Stimulated activated CD4-positive, alpha-beta T cell treated with anti-CD3 and anti-CD28 coated beads, Interleukin-4, amount 100 ng/mL, for 48 hours (primary cell): ENCODE measurements at regions not wholly inside any gene's neighbourhood (a gene's known extent, or its start where the extent isn't known, plus 50 kb on each side); places are given as distances from the start of the nearest gene placed in this dataset.

Source experiments
- DNase-seq, 2 donors: peaks; one replicate each; pipeline ENCODE4 v3.0.0-alpha.2; 2020; ENCODE audit warnings: low read depth in 2 of 2

DNA sequence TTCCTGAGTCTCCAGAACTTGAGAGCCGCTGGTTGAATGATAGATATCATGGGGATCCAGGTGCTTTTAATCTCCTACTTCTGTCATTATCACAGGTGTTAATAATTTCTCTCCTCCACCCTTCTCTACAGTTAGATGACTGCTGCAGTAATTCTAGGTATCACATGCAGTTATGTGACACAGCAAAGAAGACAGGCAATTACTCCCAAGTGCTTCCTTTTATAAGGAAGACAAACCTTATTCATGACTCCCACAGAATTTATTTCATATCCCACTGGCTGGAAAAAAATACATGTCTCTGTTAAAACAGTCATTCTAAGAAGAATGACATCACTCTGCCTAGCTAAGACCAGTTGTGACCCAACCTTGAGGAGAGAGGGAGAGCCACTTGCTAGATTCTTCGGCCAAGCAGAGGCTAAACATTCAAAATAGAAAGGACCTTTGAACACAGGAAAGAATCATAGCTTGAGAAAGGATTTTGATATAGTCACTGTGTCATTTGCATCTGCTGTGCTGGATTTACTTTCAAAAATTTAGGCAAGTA lies 500.6 kb downstream of the SI start:
- DNase-seq: no peak

DNA sequence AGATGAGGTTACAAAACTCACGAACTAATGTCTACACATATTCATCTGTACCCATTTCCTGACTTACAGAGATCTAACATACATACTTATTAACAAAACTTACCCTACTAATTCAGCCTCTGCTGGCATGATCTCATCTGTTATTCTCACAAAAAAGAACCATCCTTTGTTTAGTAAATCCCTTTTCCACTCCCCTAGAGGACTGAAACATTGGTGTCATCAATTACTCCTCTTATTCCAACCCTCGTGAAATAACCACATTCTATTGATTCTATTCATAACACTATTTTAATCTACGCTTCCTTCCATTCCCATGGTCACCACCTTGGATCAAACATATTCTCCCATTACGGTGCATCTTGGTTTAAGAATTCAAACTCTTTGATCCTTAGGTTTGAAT lies 505.9 kb downstream of the SI start:
- DNase-seq: no peak

DNA sequence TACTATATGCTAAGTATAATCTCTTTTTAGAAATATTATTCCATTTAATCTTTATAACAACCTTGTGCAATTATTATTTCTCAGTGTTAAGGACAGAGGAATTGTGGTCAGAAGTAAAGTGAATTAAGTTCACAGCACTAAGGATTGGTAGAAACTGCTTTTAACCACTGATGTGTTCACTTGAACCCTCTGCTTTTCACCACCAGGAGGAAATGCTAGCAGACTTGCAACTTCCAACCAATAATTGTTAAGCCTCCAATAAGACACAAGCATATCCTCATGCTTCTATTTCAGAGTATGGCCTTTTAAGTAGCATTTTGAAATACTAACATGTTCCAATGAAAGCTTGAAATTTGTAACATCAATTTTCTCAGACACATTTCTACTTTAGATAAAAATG lies 527.4 kb downstream of the SI start:
- DNase-seq: no peak

DNA sequence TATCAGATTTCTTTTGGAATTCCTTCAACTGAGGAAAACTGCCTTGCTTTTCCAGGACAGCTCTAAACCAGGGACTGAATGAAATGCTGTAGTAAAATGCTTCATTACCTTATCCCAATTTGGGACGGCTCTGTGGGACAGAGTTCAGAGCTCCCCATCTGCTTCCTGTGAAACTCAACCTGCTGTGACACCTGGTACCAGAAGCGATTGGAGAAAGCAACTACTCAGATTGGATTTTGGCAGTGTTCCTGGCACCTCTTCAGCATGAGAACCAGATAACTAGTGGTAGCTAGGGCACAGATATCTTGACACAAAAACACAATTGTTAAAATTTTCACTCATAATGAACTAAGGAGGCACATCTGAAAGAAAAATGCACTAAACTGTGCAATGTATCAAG lies 539.1 kb downstream of the SI start:
- no peak for DNase-seq

DNA sequence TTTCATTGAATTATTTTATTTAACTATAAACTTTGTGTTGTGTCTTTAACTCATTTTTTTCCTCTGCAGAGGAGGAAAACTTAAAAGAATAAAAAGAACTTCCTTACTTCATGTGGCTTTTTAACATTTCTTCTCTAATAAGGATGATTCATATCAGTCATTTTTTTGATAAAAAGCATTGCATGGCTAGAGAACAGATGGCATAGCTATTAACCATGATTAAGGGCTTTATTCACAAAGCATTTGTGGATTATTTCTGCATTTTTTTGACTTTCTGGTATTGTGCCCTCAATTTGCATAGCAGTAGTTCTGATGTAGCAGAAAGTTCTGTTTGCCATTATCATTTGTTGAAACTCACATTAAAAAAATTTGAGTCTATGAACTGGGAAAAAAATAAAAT lies 540.8 kb downstream of the SI start:
- DNase-seq: no peak

DNA sequence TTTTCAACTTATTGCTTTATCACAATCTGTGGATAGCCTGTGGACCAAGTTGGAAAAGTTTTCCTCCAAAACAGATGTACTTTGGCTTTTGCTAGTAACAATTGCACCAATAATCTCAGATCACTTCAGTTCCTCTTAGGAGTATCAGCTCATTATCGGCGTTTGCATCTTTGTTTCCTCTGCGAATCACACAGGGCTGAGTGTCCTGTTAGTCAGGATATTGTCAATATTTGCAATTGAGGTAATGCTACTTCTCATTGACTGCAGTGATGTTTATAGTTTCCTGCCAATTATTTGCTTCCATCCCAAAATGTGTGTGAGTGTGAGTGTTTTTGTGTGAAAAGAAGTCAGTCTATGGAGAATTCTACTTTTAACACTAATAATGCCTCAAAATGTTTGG lies 545.0 kb downstream of the SI start:
- no peak for DNase-seq

DNA sequence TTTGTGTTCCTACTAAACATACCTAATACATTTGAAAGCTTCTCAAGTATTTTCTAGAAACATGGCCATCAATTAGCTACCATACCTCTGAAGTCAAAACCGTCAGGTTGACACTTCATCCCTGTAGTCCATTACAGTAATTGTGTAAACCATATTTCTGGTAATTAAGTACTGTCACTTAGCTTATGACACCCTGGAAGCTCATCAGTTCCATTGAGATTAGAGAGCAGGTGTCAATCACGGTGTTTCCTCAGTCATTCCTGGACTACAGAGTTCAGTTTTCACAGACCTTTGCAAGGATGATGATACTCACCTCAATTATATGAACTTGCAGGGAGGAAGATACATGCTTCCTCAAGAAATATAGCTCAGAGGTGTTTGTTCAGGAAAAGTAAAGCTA lies 552.0 kb downstream of the SI start:
- DNase-seq: no peak

DNA sequence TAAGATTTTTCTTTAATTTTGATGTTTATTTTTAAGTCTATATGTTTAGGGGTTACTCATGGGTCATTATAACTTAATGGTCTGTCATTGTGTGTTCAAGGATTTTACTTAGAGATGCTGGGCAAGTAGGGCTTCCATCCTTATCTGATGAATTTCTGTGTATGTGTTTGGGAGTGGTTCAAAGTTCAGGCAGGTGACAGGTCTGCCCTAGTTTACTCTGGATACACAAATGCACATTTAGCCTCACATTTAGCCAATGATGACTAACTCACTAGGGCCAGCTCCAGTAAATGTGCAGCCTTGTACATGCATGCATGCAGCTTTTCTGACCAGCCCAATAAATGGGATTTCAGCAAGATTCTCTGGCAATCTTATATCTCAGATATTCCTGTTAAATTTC lies 554.1 kb downstream of the SI start:
- DNase-seq: no peak

DNA sequence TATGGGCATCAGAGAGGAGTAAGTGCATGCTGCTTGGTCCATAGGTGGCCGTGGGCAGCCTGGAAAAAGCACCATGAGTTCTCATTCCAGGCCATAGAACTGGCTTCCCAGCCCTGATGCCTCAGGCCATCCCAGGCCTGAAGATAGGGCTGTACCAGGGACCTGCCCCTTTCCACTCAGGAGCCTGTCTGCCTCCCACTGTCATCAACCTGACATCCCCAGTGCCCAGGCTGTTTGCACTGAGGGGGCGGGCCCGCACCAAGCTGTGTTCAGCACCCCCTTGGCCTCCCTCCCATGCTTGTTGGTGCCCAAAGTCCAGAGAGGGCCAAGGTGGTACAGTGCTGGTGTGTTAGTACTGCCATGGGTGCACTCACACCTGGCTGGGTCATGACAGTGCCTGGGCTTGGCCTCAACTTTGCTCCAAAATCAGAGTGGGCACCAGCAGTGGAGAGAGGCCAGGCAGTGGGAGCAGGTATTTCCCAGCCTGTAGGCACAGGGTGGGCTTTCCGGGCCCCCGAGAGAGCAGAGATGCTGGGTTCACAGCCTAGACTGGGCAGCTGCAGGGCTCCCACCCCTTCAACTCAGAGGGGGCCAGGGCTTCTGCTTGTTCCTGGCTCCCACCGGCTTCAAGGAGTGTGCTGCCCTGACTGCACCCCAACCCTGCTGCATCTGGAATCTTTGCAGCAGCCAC lies 556.1 kb downstream of the SI start:
- no peak for DNase-seq

DNA sequence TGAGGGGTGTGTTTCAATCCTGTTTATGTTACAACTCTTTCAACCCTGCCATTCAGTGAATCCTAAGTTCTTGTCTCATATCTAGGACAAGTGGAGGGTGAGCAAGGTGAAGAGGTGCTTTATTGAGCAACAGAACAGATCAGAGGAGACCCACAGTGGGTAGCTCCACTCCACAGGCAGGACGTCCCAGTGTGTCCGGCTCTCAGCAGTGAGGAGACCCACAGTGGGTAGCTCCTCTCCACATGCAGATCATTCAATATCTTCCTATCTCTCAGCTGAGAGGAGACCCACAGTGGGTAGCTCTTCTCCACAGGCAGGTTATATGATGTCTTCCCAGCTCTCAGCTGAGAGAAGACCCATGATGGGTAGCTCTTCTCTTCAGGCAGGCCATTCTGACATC lies 556.7 kb downstream of the SI start:
- DNase-seq: no peak

DNA sequence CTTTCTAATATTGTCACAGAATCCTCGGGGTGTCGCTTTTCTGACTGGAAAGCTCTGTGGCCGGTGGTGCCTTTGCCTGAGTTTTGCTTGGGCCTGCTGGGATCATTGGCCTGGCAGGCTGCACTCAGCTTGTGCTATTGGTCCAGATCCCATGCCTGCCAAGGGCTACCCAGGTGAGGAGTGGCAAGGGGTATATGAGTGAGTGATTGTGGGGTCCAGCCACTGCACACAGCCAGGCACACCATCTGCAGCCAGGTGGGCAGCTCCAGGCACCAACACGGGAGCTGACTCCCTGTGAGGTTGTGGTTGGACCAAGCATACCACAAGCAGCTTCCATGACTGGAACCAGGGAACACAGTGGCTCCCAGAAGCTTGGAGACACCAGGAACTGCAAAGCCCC lies 557.2 kb downstream of the SI start:
- no peak for DNase-seq

DNA sequence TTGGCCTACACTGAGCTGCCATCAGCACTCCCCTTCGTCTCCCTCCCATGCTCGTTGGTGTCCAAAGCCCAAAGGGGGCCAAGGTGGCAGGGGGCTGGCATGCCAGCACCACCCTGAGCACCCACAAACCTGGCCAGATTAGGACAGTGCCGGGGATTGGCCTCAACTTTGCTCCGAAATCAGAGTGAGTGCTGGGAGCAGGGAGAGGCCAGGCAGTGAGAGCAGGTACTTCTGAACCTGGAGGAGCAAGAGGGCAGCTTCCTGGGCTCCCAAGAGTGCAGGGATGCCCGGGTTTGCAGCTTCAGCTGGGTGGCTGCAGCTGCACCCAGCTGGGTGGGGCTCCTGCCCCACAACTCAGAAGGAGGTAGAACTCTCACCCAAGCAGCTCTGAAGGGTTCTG lies 563.0 kb downstream of the SI start:
- DNase-seq: no peak

DNA sequence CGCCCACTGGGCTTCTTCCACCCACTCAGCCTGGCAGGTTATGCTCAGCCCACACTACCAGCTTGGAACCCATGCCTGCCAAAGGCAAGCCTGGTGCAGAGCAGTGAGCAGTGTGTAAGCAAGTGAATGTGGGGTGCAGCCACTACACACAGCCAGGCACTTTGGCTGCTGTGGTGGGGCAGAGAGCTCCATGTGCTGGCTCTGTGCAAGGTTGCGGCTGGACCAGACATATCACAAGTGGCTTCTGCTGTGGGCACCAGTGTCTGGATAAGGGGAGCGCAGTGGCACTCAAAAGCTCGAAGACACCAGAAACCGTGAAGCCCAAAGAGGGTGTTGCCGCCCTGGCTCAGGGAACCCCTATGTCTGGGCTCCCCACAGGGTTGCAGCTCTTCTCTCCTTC lies 563.7 kb downstream of the SI start:
- DNase-seq: no peak

DNA sequence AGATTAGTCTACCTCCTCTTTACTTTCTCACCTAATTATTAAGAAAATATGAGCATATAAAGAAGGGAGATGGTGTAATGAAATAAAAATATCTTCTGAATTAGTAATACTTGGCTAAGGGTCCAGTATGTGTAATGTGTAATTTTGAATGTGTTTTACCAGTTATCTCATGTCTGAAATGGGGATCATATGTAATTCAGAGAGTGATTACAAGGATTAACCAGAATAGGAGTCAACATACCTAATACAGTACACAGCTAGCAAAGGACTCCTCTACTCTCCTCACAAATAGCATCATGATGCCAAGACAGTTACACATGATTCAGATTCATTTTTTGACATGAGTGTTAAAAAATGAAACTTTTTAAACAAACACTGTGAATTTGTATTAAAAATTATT lies 570.4 kb downstream of the SI start:
- DNase-seq: no peak

DNA sequence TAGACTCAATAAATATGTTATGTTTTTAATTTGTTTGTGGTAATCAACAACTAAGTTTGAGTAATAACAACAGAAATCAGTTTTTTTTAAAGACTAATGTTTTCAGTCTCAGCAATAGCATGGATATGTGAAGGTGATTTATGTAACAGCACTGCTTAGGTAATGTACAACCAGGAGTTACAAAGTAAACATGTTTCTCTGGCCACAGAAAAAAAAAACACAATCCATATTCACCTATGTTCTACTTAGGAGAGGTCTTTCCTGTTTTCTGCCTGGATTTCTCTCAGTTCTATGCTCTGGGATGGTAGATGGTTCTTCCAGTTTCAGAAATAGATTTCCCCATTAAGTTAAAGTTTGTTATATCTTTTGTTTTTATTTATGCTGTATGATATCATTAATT lies 579.4 kb downstream of the SI start:
- DNase-seq: no peak

DNA sequence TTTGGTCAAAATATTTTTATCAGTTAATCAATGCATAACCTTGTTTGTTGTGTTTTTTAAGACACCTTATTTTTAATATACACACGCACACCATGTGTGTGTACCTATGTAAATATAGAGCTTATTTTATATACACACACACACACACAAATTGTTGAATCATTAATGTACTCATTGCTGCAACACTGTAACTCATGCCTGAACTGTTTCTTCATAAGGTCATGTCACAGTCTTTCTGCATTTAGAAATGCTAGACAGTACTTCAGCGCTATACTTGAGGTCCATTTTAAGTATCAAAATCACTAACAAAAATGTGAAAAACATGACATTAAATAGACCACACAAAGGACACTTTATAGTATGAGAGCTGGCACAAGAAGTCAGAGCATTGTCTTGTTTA lies 589.4 kb downstream of the SI start:
- no peak for DNase-seq

DNA sequence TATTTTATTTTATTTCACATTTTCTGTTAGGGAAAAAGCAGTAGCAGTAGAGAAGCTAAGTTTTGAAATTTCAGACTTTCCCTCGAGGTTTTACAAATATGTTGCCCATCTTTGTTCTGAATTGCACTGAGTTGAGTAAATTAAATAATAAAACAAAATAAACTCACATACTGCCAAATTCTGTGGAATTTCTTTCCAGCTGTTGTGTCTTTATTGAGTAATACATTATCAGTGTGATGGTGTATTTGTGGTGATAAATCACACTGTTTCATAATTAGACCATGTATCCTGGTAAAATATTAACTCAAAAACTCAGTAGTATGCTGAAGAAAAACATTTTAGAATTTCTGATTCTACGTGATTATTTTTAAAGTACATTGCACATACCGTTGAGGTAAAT lies 592.1 kb downstream of the SI start:
- DNase-seq: no peak

DNA sequence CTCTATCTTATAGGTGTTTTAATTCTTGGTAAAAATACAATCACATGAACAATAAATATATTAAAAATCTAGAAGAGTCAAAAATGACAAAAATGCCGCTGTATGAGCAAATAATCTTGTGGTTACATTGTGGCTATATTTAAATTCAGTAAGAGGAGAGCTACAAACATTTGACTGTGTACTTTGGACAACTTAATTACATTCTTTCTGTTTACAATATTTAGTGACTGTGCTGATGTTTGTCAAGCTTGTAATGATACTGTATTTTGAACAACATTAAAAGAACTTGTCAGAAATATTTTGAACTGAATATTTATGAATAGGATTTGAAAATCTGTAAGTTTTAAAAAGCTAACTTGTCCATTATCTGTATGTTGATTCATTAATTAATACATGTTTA lies 598.3 kb downstream of the SI start:
- no peak for DNase-seq

DNA sequence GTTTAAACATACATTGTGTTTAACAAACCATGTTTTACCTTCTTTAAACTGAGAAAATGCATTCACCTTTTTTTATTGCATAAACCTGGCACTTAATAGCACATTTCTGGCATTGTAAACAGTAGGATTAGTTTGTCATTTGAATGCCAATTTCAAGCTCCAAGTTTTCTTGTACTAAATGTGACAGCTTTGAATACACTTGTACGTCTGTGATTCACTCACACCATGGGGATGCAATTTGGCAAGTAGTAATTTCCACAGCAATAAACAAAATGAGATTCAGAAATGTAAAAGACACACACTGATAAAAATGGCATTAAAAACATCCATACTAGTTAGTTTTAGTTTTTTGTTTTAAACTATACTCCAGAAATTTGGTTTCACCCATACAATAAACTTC lies 598.9 kb downstream of the SI start:
- no peak for DNase-seq

DNA sequence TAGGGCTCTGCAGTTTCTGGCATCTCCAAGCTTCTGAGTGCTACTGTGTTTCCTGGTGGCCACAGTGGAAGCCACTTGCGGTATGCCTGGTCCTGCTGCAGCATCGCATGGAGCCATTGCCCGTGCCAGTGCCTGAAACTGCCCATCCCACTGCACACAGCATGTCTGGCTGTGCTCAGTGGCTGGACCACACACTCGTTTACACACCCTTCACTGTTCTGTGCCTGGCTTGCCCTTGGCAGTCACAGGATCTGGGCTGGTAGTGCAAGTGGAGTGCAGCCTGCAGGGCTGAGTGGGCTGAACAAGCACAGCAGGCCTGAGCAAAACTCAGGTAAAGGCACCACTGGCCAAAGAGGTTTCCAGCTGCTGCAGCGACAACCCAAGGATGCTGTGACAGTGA lies 600.0 kb downstream of the SI start:
- no peak for DNase-seq

DNA sequence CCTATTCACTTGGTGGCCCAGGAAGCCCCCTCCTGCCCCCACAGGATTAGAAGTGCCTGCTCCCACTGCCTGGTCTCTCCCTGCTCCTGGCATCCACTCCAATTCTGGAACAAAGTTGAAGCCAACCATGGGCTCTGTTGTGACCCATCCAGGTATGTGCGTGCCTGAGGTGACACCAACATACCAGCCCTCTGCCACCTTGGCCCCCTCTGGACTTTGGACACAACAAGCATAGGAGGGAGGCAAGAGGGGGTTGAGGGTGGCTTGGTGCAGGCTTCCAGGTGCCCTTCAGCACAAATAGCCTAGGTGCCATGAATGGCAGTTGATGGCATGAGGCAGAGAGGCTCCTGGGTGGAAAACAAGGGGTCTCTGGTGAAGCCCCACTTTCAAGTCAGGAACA lies 600.9 kb downstream of the SI start:
- no peak for DNase-seq

DNA sequence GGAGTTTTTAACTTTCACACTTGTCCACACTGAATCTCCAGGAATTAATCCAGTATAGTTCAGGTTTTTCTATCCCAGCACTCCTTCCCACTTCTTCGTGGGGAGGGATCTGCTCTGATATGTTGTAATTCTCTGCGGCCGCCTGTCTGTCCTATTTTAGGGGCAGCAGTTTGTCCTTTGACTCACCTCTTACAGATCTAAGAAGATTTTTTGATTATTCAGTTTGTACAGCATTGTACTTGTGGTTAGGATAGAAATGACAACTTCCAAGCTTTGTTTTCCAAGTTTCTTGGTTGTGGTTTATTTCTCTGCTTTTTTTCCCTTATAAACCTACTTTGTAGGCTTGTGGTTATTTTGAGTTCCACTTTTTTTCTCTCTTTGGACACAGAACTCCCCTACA lies 601.7 kb downstream of the SI start:
- no peak for DNase-seq

DNA sequence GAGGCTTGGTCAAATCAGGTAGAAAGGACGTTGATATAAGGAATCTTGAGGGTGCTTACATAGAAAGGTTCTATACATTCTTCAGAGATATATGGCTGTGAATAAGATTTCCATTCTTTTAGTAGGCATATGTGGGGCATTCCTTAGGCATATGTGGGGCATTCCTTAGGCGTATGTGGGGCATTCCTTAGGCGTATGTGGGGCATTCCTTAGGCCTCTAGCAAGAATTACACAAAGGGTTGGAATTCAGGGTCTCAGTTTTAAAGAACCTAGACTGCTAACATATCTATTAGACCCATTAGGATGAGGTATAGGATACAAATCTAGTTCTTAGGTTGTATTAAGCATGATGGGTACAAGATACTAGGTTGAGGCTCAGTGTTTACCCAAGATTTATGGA lies 607.8 kb downstream of the SI start:
- no peak for DNase-seq

DNA sequence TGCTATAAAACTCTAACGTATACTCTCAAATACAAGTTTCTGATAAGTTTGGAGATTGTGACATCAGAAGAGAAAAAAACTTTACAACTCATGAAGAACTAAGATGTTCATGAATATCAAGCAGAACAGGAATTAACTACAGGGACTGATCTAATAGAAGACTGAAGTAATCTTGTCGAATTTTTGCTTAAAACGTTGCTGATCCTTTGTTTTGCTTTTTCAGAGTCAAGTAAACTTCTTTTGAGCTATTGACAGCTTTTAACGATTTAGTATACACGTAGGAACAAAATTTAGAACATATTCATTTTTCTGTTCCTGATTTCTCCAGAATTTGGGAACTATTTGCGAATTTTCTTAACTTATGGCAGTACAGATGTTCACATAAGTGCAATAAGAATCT lies 610.2 kb downstream of the SI start:
- DNase-seq: no peak
